Natural killer cell (primary cell): ENCODE measurements at regions not wholly inside any gene's neighbourhood (a gene's known extent, or its start where the extent isn't known, plus 50 kb on each side); places are given as distances from the start of the nearest gene placed in this dataset.

ENCODE experiments used
- ATAC-seq, 3 donors: fragments of 150-1000 bp in 2 of 3; fragments of 200-7000 bp in 1 of 3; cut with Tn5 transposase; 1 replicate in 1 of 3; 2 replicates in 2 of 3; pipeline ENCODE4 v1.10.0; 2021; ENCODE audit warnings: mild to moderate bottlenecking in 2 of 3, moderate library complexity in 2 of 3
- DNase-seq, 2 donors: peaks; one replicate each; pipeline versions ENCODE4 v3.0.0 to v3.0.0-alpha.2; 2013 to 2021; ENCODE audit warnings: mixed read lengths in 1 of 2
- H3K27ac ChIP-seq: one replicate; pipeline ENCODE4 v1.5.1; 2013; ENCODE audit warnings: mild to moderate bottlenecking, low read length
- H3K27me3 ChIP-seq: one replicate; pipeline ENCODE4 v1.6.1; 2013; ENCODE audit warnings: low read length; ENCODE audit not compliant: control insufficient read depth, insufficient read depth
- H3K36me3 ChIP-seq: one replicate; pipeline ENCODE4 v1.6.1; 2013; ENCODE audit warnings: low read length; ENCODE audit not compliant: control insufficient read depth, insufficient read depth
- H3K4me1 ChIP-seq: one replicate; pipeline ENCODE4 v1.6.1; 2013; ENCODE audit warnings: low read length; ENCODE audit not compliant: control insufficient read depth, insufficient read depth
- H3K4me3 ChIP-seq: one replicate; pipeline ENCODE4 v1.5.1; 2013; ENCODE audit warnings: low read length
- H3K9me3 ChIP-seq: one replicate; pipeline ENCODE4 v1.6.1; 2013; ENCODE audit warnings: low read length; ENCODE audit not compliant: control insufficient read depth, insufficient read depth
- H3K27ac Mint-ChIP-seq, 2 donors: one replicate each; pipeline ENCODE4 v1.8.0; 2022; ENCODE audit warnings: mild to moderate bottlenecking in 2 of 2, mixed read lengths in 2 of 2, moderate library complexity in 1 of 2
- H3K27me3 Mint-ChIP-seq, 2 donors: one replicate each; pipeline ENCODE4 v1.8.0; 2022; ENCODE audit warnings: low read depth in 2 of 2, mixed read lengths in 2 of 2
- H3K36me3 Mint-ChIP-seq: one replicate; pipeline ENCODE4 v1.8.0; 2022; ENCODE audit warnings: mixed read lengths
- H3K4me1 Mint-ChIP-seq, 2 donors: one replicate each; pipeline ENCODE4 v1.8.0; 2022; ENCODE audit warnings: mixed read lengths in 2 of 2
- H3K4me3 Mint-ChIP-seq: one replicate; pipeline ENCODE4 v1.8.0; 2022; ENCODE audit warnings: mild to moderate bottlenecking, moderate library complexity, mixed read lengths
- H3K9me3 Mint-ChIP-seq, 2 donors: one replicate each; pipeline ENCODE4 v1.8.0; 2022; ENCODE audit warnings: mixed read lengths in 2 of 2
- WGBS: methylation state at CpG from one replicate; pipeline ENCODE4 v1.1.7; 2013; ENCODE audit warnings: missing lambda C conversion rate; ENCODE audit not compliant: insufficient coverage; 5-methylcytosine and 5-hydroxymethylcytosine counted together
- intact Hi-C: fragments of 100-400 bp; cut with micrococcal nuclease; formaldehyde crosslinking; loops from one replicate; pipeline ENCODE4 v1.14.2; 2022
- TF ChIP-seq, protein P1 (sequence below): fragments of 200-600 bp; IDR thresholded peaks from one replicate; pipeline ENCODE4 v1.8.0; 2022; ENCODE audit warnings: antibody characterized with exemption

DNA sequence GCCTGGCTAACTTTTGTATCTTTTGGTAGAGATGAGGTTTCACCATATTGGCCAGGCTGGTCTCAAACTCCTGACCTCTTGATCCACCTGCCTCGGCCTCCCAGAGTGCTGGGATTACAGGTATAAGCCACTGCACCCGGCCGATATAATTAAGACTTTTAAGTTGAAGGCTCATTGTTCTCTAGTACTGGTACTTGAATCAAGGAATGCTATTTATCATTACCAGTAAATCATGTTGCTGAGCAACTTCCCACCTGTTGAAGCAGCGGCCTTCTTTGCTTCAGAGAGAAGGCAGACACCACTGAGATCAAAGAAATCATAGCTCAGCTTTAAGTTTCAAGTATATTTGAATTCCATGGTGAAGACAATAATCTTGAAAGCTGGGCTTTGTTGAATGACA lies 58.8 kb upstream of the TMEM163 start:
- peaks cover 2% of the 10 kb centered on the region for H3K27me3 ChIP-seq
- DNase-seq (no peak), ATAC-seq (no peak)
- no peaks in the 10 kb centered on the region for H3K4me1 ChIP-seq
- no peak overlapping the region for H3K4me3 ChIP-seq
- H3K27ac ChIP-seq: no peak overlapping the region
- Mint-ChIP-seq H3K27me3 (peaks cover 0 to 6% of the 10 kb centered on the region in 2 donors), H3K4me1 (peaks cover 7% of the 10 kb centered on the region in 2 donors), H3K27ac (no peak overlapping the region), H3K4me3 (no peak overlapping the region), H3K9me3 (no peaks in the 10 kb centered on the region), H3K36me3 (no peaks in the 10 kb centered on the region)
- TF ChIP-seq, protein P1, sequence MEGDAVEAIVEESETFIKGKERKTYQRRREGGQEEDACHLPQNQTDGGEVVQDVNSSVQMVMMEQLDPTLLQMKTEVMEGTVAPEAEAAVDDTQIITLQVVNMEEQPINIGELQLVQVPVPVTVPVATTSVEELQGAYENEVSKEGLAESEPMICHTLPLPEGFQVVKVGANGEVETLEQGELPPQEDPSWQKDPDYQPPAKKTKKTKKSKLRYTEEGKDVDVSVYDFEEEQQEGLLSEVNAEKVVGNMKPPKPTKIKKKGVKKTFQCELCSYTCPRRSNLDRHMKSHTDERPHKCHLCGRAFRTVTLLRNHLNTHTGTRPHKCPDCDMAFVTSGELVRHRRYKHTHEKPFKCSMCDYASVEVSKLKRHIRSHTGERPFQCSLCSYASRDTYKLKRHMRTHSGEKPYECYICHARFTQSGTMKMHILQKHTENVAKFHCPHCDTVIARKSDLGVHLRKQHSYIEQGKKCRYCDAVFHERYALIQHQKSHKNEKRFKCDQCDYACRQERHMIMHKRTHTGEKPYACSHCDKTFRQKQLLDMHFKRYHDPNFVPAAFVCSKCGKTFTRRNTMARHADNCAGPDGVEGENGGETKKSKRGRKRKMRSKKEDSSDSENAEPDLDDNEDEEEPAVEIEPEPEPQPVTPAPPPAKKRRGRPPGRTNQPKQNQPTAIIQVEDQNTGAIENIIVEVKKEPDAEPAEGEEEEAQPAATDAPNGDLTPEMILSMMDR: no peak
- intact Hi-C loops: no loop called here
- no peaks in the 10 kb centered on the region for H3K36me3 ChIP-seq
- H3K9me3 ChIP-seq: no peaks in the 10 kb centered on the region
- 82% methylated on average over 4 of the region's 4 CpGs for WGBS

DNA sequence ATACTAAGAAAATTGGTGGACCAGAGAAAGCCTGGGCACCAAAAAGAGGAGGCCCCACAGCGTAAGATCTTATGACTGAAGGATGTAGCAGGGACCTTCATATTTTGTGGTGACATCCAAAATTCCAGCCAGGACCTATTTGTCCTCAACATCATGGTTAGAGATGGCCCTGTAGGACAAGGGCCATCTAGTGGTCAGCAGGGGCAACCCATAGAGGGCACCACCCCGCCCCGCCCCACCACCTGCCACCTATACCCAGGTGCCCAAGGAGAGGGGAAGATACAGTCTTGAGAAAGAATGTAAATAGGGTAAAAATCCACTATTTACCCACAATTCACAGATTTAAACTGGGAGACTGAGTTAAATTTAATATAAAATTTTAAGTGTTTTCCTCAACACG lies 59.6 kb upstream of the TMEM163 start:
- TF ChIP-seq, protein P1: no peak
- 100% methylated on average over 1 of the region's 4 CpGs for WGBS
- no peak overlapping the region for H3K4me3 Mint-ChIP-seq

DNA sequence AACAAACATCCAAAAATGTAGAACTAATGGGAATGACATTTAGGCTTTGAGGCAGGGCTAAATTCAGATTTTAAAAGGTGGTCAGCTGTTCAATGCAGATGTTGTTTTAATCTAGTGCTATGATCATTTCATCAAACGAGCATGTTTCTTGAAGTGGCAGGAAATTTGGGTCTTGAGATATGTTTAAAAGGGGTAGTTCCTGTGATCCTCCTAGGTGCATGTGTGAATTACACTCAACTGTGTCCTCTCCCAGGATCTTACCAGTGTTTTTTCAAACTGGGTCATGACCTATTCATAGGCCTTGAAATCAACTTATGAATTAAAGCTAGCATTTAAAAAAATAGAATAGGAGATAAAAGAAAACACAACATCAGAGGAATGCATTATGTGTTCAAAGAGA lies 57.4 kb upstream of the ACMSD start:
- TF ChIP-seq, protein P1: no peak
- H3K27me3 Mint-ChIP-seq: peaks cover 0 to 6% of the 10 kb centered on the region in 2 donors
- no peak overlapping the region for H3K27ac ChIP-seq
- WGBS: 0% methylated on average over 1 of the region's 1 CpG
- intact Hi-C loops: no loop called here
- H3K36me3 ChIP-seq: no peaks in the 10 kb centered on the region
- no peaks in the 10 kb centered on the region for H3K9me3 ChIP-seq
- no peak for ATAC-seq
- no peaks in the 10 kb centered on the region for H3K36me3 Mint-ChIP-seq
- no peak overlapping the region for H3K4me3 Mint-ChIP-seq
- no peak for DNase-seq
- no peaks in the 10 kb centered on the region for H3K4me1 ChIP-seq
- H3K27me3 ChIP-seq: peaks cover 2% of the 10 kb centered on the region
- H3K9me3 Mint-ChIP-seq: no peaks in the 10 kb centered on the region
- no peak overlapping the region for H3K27ac Mint-ChIP-seq
- peaks cover 0 to 5% of the 10 kb centered on the region in 2 donors for H3K4me1 Mint-ChIP-seq
- no peak overlapping the region for H3K4me3 ChIP-seq

More for the DNA sequence above, 59.6 kb upstream of the TMEM163 start:
- Mint-ChIP-seq H3K9me3 (no peaks in the 10 kb centered on the region), H3K27me3 (peaks cover 0 to 6% of the 10 kb centered on the region in 2 donors), H3K4me1 (peaks cover 7 to 11% of the 10 kb centered on the region in 2 donors), H3K27ac (no peak overlapping the region), H3K36me3 (no peaks in the 10 kb centered on the region)
- no peaks in the 10 kb centered on the region for H3K9me3 ChIP-seq
- H3K27ac ChIP-seq: no peak overlapping the region
- intact Hi-C loops: no loop called here
- no peak overlapping the region for H3K4me3 ChIP-seq
- no peaks in the 10 kb centered on the region for H3K36me3 ChIP-seq
- ATAC-seq: peak in 1 of 3 donors; percentile 32
- peaks cover 2% of the 10 kb centered on the region for H3K27me3 ChIP-seq
- H3K4me1 ChIP-seq: no peaks in the 10 kb centered on the region
- DNase-seq: no peak

DNA sequence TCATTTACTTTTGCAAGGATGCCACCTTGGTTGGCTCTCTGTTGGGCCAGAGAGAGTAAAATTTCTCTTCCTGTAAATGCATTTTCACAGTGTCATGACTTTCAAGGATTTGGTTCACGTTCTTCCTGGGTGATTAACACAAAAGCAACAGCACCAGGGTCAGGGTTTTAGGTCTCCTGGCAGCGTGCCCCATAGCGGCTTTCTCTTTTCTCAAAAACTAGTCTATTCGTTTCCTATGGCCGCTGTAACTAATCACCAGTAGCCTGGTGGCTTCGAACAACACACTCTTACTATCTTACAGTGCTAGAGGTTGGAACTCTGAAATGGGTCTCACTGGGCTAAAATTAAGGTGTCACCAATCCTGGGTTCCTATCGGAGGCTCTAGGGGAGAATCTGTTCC lies 56.3 kb upstream of the ACMSD start:
- 89% methylated on average over 7 of the region's 7 CpGs for WGBS
- Histone ChIP-seq H3K27ac (no peak overlapping the region), H3K27me3 (peaks cover 2% of the 10 kb centered on the region), H3K4me3 (no peak overlapping the region), H3K4me1 (no peaks in the 10 kb centered on the region), H3K9me3 (no peaks in the 10 kb centered on the region), H3K36me3 (no peaks in the 10 kb centered on the region)
- H3K36me3 Mint-ChIP-seq: no peaks in the 10 kb centered on the region
- peaks cover 0 to 6% of the 10 kb centered on the region in 2 donors for H3K27me3 Mint-ChIP-seq
- H3K27ac Mint-ChIP-seq: no peak overlapping the region
- intact Hi-C loops: no loop called here
- ATAC-seq (no peak), DNase-seq (no peak)
- no peak overlapping the region for H3K4me3 Mint-ChIP-seq
- H3K9me3 Mint-ChIP-seq: no peaks in the 10 kb centered on the region
- H3K4me1 Mint-ChIP-seq: peaks cover 0 to 5% of the 10 kb centered on the region in 2 donors
- TF ChIP-seq, protein P1: no peak
